Occipital lobe (tissue), 1 donor: ENCODE measurements at regions not wholly inside any gene's neighbourhood (a gene's known extent, or its start where the extent isn't known, plus 50 kb on each side); places are given as distances from the start of the nearest gene placed in this dataset.
"Not testable (repeated sequence)": the region's sequence is repeated elsewhere in the genome, so short reads cannot be mapped to it uniquely, and the experiment has no call there.

ENCODE experiments used
- DNase-seq: peaks from one replicate; lab custom pipeline; 2025; lab: John Stamatoyannopoulos, UW

DNA sequence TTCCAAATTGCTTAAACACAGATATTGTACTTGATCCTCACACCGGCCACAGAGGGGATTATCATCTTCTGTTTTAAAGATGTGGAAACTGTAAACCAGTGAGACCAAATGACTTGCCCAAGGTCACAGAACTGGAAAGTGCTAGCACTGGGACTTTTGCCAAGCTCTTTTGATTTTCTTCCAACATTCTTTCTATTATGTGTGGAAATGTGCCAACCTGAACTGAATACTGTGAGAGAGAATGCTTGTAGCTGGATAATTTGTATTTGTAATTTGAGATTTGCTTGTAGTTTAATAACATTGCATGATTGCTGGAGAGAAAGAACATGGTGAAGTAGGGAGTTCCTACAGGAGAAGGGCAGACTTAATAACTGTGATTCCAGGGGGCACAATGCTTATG, 977.9 kb upstream of the NUDT12 start:
- no peak for DNase-seq

DNA sequence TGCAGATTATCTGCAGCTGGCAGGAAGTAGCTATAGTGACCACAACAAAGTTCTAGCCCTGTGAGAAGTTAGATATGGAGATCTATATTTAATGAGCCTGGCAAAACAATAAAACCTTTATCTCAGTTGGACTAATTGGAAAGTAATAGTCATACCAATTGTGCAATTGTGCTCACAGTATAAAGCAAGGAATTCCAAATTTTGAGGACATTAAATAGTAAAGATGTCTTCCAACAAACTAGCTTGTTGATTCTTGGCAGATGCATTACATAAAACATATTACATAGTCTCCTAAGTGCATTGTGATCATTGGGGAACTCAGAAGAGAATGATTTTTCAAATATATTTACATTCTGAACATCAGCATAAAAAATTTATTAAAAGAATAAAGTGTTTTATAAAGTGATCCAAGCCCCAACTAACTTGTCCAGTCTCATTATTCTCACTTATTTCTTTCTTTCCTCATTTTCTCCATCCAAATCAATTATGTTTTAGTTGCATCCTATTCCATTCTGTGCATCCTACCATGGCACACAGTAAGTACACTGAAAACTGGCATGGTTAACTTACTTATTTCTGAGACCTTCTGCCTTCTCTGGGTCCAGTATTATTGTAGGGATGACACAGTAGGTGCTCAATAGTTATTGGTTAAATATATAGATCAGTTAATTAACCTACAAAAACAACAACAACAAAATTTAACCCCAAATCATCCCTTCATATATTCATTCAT, 977.2 kb upstream of the NUDT12 start:
- no peak for DNase-seq

DNA sequence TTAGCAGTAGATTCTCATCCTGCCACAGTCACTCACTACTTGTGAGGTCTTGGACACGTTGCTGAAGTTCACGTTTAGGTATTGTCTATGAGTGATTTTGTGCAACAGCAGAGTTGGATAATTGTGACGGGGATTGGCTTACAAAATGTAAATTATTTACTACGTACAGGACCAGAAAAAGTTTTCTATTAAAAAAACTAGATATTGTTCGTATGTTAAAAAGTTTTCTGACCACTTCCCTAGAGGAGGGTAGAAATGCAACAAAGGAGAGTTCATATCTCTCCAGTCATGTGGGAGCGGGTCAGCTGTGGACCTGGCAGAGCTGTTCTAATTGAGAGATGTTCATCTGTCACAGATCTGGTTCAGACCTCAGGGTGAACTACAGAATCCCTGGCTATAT, 976.1 kb upstream of the NUDT12 start:
- DNase-seq = no peak

DNA sequence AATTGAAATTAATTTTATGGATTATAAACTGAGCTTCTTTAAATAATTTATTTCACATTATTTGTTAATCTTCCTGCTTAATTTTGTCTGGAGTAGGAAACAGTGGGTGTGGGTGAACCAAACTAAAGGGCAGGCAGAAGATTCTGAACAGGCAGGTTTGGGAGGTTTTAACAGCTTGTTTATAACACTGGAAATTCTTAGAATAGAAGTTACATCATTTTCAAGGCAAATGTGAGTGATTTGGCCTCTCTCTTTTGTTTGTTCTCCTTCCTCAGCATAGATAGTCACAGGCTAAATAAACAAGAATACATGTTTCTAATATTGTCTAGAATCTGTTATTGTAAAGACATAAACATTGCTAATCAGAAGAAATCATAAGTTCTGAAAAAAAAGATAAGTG, 970.9 kb upstream of the NUDT12 start:
- no peak for DNase-seq

DNA sequence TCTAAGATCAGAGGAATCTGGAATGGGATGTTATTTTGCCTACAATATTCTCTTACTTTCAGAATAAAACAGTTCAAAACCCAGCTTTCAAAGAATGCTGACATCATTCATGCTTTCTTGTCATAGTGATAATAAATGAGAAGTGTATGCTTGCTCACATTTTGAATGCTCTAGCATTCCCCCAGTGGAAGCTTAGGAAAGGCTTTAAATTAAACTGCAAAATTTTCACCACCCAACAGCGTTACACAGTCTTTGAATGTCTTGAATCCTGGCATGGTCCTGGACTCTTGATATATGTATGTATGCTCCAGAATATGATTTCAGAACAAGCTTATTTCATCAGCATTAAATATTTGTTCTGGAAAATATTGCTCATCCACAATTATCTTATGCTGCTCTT, 964.3 kb upstream of the NUDT12 start:
- no peak for DNase-seq

DNA sequence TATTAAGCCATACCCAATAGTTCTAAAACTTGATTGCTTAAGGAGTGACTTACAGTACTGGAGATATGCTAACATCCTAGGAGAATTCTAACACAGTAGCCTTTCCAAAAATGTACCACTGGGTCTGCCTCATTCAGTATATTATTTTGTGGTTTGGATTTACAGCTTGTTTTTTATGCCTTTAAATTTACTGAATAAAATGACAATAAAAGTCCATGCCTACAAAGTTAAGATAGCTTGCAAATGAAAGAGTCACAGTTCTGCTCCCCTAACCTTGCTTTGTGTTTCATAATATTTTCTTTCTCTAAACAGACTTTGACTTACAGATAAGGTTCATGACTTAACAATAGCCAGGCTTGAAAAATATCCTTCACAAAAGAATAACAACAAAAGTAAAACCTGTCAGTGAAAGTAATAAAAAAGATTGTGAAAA, 951.1 kb upstream of the NUDT12 start:
- DNase-seq = no peak

DNA sequence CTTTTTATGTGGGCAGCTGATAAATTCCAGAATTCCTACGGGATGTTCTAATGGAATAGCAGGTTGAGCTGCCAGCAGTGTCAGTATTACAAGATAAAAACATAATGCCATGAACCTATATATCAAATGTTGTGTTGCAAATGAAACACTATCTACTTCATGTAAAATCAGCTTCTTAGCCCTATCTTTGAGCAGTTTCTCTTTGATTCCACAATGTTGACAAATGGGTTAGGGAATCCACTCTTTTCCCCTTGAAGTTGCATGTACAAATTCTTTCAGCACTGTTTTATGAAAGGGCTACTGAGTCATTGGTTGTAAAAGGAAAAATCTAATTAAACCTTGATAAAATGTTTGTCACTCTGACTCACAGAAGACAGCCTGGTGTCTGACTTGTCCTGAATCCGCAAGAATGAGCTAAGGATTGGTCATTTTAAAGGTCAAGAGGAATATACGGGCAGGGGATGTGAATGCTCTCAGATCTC, 950.6 kb upstream of the NUDT12 start:
- DNase-seq = no peak

DNA sequence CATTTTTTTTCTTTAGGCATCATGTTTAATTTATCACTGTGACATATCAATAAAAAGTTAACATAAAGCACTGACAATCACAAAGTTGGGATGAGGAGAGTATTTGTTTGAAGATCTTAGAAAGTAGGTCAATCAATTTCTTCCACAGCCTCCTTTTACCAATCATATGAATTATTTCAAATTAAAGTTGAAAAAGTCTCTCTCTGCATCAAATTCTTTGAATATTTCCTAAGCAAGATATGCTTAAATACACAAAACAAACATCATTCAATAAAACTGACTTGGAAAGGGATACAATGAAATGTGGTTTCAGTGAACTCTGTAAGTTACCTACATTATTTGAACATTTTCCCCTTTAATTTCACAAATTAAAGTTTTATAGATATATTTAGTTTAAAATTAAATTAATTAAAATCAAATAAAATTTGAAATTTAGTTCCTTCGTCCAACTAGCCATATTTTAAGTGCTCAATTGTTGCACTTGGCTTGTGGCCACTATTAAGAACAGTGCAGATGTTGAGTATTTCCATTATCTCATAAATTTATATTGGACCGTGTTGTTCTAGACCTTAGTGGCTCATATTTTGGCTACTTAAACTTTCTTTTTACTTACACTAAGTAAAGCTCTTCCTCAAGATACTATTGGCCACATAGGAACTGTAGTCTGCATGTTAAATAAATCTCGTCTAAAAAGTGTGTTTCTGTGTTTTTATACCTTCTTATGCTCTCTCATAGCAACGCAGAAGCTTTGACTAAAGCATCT, 949.7 kb upstream of the NUDT12 start:
- DNase-seq = no peak

DNA sequence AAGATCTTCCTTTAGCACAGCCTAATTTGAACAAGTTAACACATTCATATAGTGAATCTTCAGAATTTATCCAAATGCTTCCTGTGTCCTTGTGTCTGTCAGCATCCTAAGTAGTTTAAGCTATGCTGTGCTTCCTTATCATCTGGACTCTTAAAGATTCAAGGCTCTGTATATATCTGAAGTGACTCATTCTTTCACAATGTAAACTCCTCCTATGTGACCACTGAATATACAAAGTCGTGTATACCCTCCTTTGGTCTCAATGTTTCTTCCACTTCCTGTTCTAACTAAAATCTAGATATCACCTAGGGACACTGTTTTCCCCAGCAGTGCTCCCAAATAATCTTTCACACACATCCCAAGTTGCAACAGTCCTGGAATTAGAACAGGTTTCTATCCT, 935.7 kb upstream of the NUDT12 start:
- DNase-seq = no peak

DNA sequence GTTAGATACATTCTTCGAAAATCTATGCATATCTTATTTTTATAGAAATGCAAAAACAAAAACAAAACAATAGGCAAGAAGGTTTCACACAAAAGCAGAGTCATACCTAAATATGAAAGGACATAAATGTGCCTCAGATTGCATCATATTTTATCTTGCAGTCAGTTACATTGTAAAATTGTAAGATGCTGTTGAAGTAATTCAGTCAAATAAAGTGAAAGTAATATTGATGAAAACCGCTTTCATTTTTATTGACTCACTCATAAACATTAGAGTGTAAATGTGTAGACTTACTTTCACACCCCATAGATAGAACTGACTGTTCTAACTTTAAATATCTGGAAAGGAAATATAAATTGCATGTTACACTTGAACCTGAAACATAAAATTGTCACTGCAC, 931.5 kb upstream of the NUDT12 start:
- no peak for DNase-seq

DNA sequence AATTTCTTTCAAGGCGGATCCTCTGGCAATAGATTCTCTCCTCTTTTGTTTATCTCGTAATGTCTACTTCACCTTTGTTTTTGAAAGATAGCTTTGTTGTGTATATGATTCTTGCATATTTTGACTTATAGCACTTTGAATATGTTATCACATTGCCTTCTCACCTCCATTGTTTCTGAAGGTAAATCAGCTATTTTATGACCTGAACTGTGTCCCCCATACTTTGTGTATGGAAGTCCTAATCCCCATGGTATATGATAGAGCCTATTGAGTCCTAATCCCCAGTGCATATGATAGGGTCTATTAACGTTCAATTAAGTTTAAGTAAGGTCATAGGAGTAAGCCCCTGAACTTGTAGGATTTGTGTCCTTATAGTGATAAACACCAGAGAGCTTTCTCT, 910.2 kb upstream of the NUDT12 start:
- DNase-seq = no peak

DNA sequence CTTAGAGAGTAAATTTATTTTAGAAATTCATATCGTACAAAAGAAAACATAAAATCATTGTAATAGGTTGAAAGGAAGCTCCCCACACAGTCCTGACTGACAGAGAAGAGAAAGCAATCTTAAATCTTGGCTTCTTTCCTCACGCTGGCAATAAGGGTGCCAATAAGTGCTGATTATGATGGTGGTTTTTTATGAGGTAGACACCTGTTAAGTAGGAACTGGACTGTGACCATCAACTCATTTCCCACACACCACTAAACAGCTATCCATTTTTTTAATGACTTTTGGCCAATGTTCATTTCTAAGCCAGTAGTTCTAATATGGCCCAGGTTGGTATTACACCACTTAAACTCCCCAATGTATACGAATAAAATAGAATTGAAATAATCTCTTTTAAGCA, 893.5 kb upstream of the NUDT12 start:
- DNase-seq = no peak

DNA sequence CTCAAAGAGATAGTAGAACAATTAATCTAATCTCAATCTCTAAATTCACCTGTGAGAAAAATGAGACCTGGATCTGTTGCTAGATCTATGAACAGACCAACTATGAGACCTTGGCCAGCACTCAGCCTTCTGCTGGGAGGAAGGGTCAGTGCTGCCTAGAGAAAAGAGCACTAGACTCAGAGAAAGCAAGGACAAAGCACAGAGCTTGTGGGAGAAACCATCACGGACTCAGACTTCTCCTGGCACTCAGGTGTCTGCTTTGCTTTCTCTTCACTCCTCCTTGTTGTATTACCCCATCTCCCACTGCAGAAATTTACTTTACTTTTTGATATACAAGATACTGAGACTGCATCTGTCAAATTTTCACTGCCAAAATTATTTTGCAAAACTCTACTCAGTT, 890.0 kb upstream of the NUDT12 start:
- DNase-seq = no peak

DNA sequence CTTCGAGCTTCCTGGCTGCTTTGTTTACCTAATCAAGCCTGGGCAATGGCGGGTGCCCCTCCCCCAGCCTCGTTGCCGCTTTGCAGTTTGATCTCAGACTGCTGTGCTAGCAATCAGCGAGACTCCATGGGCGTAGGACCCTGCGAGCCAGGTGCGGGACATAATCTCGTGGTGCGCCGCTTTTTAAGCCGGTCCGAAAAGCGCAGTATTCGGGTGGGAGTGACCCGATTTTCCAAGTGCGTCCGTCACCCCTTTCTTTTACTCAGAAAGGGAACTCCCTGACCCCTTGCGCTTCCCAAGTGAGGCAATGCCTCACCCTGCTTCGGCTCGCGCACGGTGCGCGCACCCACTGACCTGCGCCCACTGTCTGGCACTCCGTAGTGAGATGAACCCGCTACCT, 889.3 kb upstream of the NUDT12 start:
- not testable (repeated sequence) for DNase-seq

DNA sequence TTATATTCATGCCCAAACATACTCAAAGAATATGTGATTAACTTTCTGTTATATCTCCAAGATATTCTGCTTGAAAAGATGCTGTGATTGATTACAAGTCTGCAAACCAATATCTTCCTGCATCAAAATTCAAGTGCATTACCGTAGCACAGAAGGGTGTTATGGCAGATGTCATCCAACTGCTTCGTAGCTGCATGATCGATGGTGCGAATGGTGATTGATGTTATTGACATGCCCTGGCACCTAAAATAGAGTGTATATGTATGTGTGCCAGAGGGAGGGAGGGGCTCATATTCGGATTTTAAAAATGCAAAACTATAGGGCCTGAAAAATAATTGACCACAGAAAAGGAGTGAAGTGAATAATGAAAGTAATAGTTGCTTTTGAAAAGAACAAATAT, 882.1 kb upstream of the NUDT12 start:
- no peak for DNase-seq

DNA sequence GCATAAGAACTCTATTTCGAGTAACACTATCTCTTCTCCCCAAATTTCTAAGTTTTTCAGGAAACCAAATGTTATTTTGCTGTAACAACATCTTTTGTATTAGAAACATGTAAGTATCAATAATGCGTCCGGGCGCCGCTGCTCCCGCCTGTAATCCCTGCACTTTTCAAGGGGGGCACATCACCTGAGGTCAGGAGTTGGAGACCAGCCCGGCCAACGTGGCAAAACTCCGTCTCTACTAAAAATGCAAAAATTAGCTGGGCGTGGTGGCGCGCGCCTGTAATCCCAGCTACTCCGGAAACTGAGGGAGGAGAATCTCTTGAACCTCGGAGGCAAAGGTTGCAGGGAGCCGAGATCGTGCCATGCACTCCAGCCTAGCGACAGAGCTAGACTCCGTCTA, 881.1 kb upstream of the NUDT12 start:
- DNase-seq = no peak

DNA sequence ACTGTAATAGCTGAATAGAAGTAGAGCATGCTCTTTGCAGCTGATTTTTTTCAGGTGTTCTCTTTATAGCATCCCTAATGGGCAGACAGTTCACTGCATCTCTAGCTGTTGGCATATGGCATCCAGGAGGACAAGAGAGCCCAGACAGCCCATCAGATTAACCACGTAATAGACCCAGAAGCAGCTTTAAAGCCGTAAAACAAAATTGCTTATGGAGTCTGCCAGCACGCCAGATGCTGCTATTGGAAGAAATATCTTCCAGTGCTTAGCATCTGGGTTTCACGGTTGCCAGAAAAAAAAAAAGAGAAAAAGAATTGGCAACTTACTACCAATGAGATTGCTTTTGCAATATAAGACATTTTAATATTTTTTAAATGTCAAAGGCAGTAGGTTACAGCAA, 869.4 kb upstream of the NUDT12 start:
- DNase-seq = no peak

DNA sequence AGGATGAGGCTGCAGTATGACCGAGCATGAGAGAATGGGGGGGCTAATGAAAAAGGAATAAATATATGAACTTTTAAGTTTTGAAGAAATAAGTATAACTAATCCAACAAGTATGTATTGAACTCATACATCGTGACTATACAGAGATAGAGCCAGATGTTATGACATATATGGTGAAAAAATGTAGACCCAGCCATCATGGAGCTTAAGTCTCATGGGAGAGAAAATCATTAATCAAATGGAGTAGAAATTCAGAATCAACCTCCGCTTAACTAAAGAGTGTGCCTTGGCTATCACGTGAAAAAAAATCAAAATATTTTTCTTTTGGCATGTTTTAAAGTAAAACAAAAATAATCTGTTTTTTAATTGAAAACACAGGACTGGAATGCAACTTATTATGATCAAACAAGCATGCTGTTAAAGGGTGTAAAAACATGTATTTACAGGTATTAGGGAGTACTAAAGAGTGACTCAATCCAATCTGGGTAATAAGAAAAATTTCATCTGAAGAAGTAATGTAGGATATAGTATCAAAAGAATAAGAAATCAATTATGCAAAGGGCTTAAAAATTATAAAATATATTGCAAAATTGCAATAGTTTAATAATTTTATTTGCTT, 868.5 kb upstream of the NUDT12 start:
- no peak for DNase-seq

DNA sequence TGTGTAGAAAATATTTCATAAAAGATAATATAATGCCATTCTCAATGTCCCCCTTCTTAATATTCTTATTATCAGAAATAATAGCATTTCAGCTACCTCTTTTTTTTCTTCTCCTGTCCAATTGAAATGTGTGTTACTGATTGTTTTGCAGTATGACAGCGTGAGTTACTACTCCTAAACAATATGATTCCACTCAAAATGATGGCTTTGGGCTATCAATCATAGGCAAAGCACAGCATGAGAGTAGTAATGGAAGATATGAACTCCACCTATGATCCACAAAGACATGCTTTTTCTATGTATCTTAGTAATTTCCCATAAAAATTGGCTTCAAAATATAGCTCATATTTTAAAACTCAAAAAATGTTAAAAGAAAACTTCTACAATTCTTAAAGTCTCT, 867.3 kb upstream of the NUDT12 start:
- DNase-seq = no peak

DNA sequence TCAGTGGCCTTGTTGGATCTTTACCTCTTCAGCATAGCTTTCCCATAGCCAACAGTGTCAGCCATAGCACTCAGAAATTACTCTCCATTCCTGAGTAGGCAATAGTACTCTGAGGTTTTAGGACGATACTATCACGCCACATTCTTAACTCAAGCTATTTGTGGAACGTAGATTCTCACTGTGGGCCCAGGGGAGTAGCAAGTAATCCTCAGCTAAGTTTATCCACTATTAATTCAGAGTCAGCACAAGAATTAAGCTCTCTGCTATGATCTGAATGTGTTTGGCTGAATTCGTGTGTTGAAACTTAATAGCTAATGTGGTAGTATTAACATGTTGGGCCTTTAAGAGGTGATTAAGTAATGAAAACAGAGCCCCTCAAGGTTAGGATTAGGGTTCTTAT, 858.8 kb upstream of the NUDT12 start:
- no peak for DNase-seq

DNA sequence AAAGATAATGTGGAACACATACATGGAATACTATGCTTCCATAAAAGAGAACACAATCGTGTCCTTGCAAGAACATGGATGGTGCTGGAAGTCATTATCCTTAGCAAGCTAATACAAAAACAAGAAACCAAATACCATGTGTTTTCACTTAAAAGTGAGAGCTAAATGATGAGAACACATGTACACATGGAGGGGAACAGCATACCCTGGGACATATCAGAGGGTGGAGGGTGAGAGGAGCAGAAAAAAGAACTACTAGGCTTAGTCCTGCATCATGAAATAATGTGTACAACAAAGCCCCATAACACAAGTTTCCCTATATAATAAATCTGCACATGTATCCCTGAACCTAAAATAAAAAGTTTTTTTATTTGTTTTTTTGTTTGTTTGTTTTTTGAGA, 855.5 kb upstream of the NUDT12 start:
- DNase-seq = no peak

DNA sequence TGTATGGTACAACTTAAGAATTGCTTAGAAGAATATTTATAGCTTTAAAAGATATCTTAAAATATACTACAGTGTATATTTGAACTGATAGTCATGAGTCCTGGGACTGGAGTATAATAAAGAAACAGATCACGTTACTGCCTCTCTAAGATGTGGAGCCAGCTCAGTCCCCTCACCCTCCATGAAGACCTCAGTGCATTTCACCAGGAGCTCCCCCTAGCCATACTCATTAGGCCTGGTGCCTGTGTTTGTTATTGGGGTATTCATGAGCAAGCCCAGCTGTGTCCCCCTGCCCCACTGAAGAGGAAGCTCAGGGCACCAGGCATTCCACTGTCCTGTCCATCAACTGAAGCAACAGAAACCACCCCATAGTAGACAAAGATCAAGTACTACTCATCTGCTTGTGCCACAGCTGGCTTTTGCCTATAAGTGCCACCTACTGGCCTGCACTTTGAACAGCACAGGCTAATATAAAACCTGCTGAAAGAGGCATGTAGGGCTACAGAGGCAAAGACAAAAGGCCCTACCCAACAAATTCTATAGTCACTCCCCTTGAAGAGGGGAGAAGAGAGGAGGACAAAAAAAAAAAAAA, 850.2 kb upstream of the NUDT12 start:
- no peak for DNase-seq
